Liver (tissue), 8 donors: ENCODE measurements at regions not wholly inside any gene's neighbourhood (a gene's known extent, or its start where the extent isn't known, plus 50 kb on each side); places are given as distances from the start of the nearest gene placed in this dataset.

ENCODE experiments used
- DNase-seq: peaks from one replicate; pipeline ENCODE4 v3.0.0-alpha.2; 2017; ENCODE audit warnings: low spot score
- H3K27ac ChIP-seq, 2 donors: one replicate each; pipeline ENCODE4 v1.7.0; 2013; ENCODE audit warnings: inconsistent platforms in 2 of 2, low read length in 2 of 2, control low read depth in 1 of 2, low read depth in 1 of 2, mild to moderate bottlenecking in 1 of 2
- H3K27me3 ChIP-seq, 4 donors: one replicate each; pipeline versions ENCODE4 v1.6.1 to v1.7.0; 2013; ENCODE audit warnings: low read length in 3 of 4, inconsistent platforms in 1 of 4, mild to moderate bottlenecking in 1 of 4, moderate library complexity in 1 of 4; ENCODE audit not compliant: control insufficient read depth in 4 of 4, insufficient read depth in 4 of 4
- H3K36me3 ChIP-seq, 4 donors: one replicate each; pipeline versions ENCODE4 v1.6.1 to v1.7.0; 2013; ENCODE audit warnings: low read length in 3 of 4, mild to moderate bottlenecking in 3 of 4, low read depth in 1 of 4, moderate library complexity in 1 of 4; ENCODE audit not compliant: control insufficient read depth in 4 of 4, insufficient read depth in 3 of 4
- H3K4me1 ChIP-seq, 4 donors: one replicate each; pipeline versions ENCODE4 v1.6.1 to v1.7.0; 2013; ENCODE audit warnings: low read length in 3 of 4, mild to moderate bottlenecking in 3 of 4, moderate library complexity in 1 of 4; ENCODE audit not compliant: control insufficient read depth in 4 of 4, insufficient read depth in 4 of 4
- H3K4me3 ChIP-seq, 3 donors: one replicate each; pipeline versions ENCODE4 v1.6.1 to v1.7.0; 2013; ENCODE audit warnings: low read length in 3 of 3, control low read depth in 1 of 3, low read depth in 1 of 3, mild to moderate bottlenecking in 1 of 3
- H3K9ac ChIP-seq, 2 donors: one replicate each; pipeline ENCODE4 v1.7.0; 2013; ENCODE audit warnings: low read length in 2 of 2, mild to moderate bottlenecking in 2 of 2, moderate library complexity in 2 of 2, control low read depth in 1 of 2, low read depth in 1 of 2
- H3K9me3 ChIP-seq, 4 donors: one replicate each; pipeline versions ENCODE4 v1.6.1 to v1.7.0; 2013; ENCODE audit warnings: low read length in 3 of 4; ENCODE audit not compliant: control insufficient read depth in 4 of 4
- FOXA1 ChIP-seq: IDR thresholded peaks from 2 replicates; pipeline ENCODE4 v1.6.1; 2016; ENCODE audit warnings: antibody characterized with exemption
- FOXA2 ChIP-seq: IDR thresholded peaks from 2 replicates; pipeline ENCODE4 v1.6.1; 2016; ENCODE audit warnings: antibody characterized with exemption
- GABPA ChIP-seq, 2 donors: IDR thresholded peaks in 1 of 2; conservative IDR thresholded peaks in 1 of 2; 2 replicates each; pipeline ENCODE4 v1.6.1; 2016; ENCODE audit warnings: antibody characterized with exemption in 2 of 2, mild to moderate bottlenecking in 1 of 2, moderate library complexity in 1 of 2
- HNF4A ChIP-seq, 2 donors: conservative IDR thresholded peaks; 2 replicates each; pipeline ENCODE4 v1.6.1; 2016; ENCODE audit warnings: antibody characterized with exemption in 2 of 2, mild to moderate bottlenecking in 2 of 2
- JUND ChIP-seq, 2 donors: IDR thresholded peaks; 2 replicates each; pipeline ENCODE4 v1.6.1; 2016; ENCODE audit warnings: antibody characterized with exemption in 2 of 2
- NR2F2 ChIP-seq: IDR thresholded peaks from 2 replicates; pipeline ENCODE4 v1.6.1; 2016; ENCODE audit warnings: antibody characterized with exemption
- RXRA ChIP-seq, 2 donors: IDR thresholded peaks; 2 replicates each; pipeline ENCODE4 v1.6.1; 2017 to 2018; ENCODE audit warnings: antibody characterized with exemption in 2 of 2, mild to moderate bottlenecking in 1 of 2
- SP1 ChIP-seq: IDR thresholded peaks from 2 replicates; pipeline ENCODE4 v1.6.1; 2018; ENCODE audit warnings: antibody characterized with exemption, mild to moderate bottlenecking
- TAF1 ChIP-seq: conservative IDR thresholded peaks from 2 replicates; pipeline ENCODE4 v1.6.1; 2016; ENCODE audit warnings: antibody characterized with exemption, mild to moderate bottlenecking
- YY1 ChIP-seq: IDR thresholded peaks from 2 replicates; pipeline ENCODE4 v1.6.1; 2016; ENCODE audit warnings: antibody characterized with exemption, mild to moderate bottlenecking
- WGBS: extraction: QIAGEN DNeasy Blood & Tissue Kit; methylation state at CpG from one replicate; pipeline ENCODE4 v1.1.7; 2013; 5-methylcytosine and 5-hydroxymethylcytosine counted together
- TF ChIP-seq, protein P1 (sequence below): fragments of 150-350 bp; IDR thresholded peaks from 2 replicates; pipeline ENCODE4 v1.5.1; 2017; ENCODE audit warnings: improper control_type of control experiment, low read depth, low read length; ENCODE audit not compliant: missing input control
- TF ChIP-seq, protein P2 (sequence below): IDR thresholded peaks from 2 replicates; pipeline ENCODE4 v1.6.1; 2016; ENCODE audit warnings: antibody characterized with exemption, mild to moderate bottlenecking
- TF ChIP-seq, protein P3 (sequence below): IDR thresholded peaks from 2 replicates; pipeline ENCODE4 v1.6.1; 2016; ENCODE audit warnings: antibody characterized with exemption
- donor health status: healthy.
- donor health status: healthy.
- donor health status: healthy.
- donor health status: healthy.
- donor health status: healthy.

DNA sequence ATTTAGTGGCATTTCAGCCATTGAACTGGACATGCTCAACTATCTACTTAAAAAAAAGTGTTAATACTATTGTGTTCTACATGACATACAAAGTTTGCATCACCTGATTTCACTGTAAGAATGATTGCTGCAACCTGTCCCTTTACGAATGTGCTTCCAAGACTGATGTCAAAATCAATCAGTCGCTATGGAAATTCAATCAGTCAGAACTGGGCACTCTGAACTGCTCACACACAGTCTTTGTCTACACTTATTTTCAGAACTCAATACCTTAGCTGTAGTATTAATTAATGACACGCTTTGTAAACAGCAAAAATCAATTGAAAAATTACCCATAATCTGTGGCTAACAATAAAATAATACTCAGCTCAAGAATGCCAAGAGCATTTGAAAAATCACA, 70.3 kb upstream of the KLHL29 start:
- no peak for DNase-seq
- Histone ChIP-seq H3K4me1 (no peaks in the 10 kb centered on the region), H3K36me3 (no peaks in the 10 kb centered on the region), H3K27me3 (no peaks in the 10 kb centered on the region), H3K4me3 (no peak overlapping the region), H3K27ac (no peak overlapping the region), H3K9me3 (no peaks in the 10 kb centered on the region), H3K9ac (no peak overlapping the region)
- 64% methylated on average over 3 of the region's 3 CpGs for WGBS
- TF ChIP-seq FOXA2 (no peak), NR2F2 (no peak), FOXA1 (no peak), GABPA (IDR thresholded peaks at IDR 0.05 in 1 of 2, conservative IDR thresholded peaks at IDR 0.05 in 1 of 2) (no peak), HNF4A (conservative IDR thresholded peaks at IDR 0.05) (no peak), SP1 (no peak), JUND (IDR thresholded peaks at IDR 0.05) (no peak), RXRA (IDR thresholded peaks at IDR 0.05) (no peak)
- TF ChIP-seq, protein P1, sequence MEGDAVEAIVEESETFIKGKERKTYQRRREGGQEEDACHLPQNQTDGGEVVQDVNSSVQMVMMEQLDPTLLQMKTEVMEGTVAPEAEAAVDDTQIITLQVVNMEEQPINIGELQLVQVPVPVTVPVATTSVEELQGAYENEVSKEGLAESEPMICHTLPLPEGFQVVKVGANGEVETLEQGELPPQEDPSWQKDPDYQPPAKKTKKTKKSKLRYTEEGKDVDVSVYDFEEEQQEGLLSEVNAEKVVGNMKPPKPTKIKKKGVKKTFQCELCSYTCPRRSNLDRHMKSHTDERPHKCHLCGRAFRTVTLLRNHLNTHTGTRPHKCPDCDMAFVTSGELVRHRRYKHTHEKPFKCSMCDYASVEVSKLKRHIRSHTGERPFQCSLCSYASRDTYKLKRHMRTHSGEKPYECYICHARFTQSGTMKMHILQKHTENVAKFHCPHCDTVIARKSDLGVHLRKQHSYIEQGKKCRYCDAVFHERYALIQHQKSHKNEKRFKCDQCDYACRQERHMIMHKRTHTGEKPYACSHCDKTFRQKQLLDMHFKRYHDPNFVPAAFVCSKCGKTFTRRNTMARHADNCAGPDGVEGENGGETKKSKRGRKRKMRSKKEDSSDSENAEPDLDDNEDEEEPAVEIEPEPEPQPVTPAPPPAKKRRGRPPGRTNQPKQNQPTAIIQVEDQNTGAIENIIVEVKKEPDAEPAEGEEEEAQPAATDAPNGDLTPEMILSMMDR, result no peak
- TF ChIP-seq, protein P2, sequence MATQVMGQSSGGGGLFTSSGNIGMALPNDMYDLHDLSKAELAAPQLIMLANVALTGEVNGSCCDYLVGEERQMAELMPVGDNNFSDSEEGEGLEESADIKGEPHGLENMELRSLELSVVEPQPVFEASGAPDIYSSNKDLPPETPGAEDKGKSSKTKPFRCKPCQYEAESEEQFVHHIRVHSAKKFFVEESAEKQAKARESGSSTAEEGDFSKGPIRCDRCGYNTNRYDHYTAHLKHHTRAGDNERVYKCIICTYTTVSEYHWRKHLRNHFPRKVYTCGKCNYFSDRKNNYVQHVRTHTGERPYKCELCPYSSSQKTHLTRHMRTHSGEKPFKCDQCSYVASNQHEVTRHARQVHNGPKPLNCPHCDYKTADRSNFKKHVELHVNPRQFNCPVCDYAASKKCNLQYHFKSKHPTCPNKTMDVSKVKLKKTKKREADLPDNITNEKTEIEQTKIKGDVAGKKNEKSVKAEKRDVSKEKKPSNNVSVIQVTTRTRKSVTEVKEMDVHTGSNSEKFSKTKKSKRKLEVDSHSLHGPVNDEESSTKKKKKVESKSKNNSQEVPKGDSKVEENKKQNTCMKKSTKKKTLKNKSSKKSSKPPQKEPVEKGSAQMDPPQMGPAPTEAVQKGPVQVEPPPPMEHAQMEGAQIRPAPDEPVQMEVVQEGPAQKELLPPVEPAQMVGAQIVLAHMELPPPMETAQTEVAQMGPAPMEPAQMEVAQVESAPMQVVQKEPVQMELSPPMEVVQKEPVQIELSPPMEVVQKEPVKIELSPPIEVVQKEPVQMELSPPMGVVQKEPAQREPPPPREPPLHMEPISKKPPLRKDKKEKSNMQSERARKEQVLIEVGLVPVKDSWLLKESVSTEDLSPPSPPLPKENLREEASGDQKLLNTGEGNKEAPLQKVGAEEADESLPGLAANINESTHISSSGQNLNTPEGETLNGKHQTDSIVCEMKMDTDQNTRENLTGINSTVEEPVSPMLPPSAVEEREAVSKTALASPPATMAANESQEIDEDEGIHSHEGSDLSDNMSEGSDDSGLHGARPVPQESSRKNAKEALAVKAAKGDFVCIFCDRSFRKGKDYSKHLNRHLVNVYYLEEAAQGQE, result no peak
- TF ChIP-seq, protein P3, sequence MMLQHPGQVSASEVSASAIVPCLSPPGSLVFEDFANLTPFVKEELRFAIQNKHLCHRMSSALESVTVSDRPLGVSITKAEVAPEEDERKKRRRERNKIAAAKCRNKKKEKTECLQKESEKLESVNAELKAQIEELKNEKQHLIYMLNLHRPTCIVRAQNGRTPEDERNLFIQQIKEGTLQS, result no peak

DNA sequence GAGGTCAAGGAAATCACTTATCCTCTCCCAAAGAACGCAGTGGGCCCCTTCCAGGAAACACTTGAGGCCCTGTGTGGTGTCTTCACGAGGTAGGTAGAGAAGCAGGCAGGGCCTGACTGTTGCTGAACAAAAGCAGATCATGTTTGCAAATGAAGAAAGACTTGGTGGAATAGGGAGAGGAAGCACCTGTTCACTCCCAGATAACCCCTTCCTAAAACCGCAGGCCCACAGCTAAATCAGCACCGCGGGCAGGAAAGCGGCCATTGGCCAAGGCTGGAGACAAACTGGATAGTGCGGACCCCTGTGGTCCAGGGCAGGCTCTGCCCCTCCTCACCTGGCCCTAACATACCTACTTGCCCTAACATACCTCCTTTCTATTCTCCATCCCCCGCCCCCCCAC, 64.9 kb upstream of the KLHL29 start:
- Histone ChIP-seq H3K9me3 (no peaks in the 10 kb centered on the region), H3K9ac (no peak overlapping the region), H3K27me3 (no peaks in the 10 kb centered on the region), H3K27ac (no peak overlapping the region), H3K4me1 (no peaks in the 10 kb centered on the region), H3K36me3 (no peaks in the 10 kb centered on the region), H3K4me3 (no peak overlapping the region)
- TF ChIP-seq SP1 (no peak), JUND (IDR thresholded peaks at IDR 0.05) (no peak), NR2F2 (no peak), YY1 (no peak), TAF1 (no peak)
- TF ChIP-seq, protein P3, result no peak
- DNase-seq, result no peak
- 74% methylated on average over 8 of the region's 8 CpGs for WGBS

DNA sequence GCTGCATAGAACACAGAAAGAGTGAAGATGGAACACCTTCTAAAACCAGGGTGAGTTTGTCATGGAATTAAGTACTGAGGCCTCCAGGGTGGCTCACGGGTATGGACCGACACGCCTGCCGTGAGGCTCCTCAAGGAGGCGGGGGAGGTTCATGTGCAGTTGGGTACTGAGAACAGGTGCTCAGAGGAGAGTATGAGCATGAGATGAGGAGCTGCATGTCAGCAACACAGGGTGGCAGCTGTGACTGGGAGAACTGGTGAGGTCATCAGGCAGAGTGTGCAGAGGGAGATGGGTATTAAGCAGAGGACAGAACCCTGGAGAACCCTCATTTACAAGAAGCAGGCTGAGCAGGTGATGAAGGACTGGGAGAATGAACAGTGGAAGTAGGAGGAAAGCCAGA, 63.2 kb upstream of the KLHL29 start:
- no peak for DNase-seq
- no peaks in the 10 kb centered on the region for H3K9me3 ChIP-seq
- H3K27ac ChIP-seq, result no peak overlapping the region
- no peak overlapping the region for H3K9ac ChIP-seq
- H3K4me1 ChIP-seq, result no peaks in the 10 kb centered on the region
- no peaks in the 10 kb centered on the region for H3K36me3 ChIP-seq
- no peaks in the 10 kb centered on the region for H3K27me3 ChIP-seq
- 97% methylated on average over 5 of the region's 5 CpGs for WGBS
- no peak overlapping the region for H3K4me3 ChIP-seq
- TF ChIP-seq FOXA2 (no peak), RXRA (IDR thresholded peaks at IDR 0.05) (no peak), NR2F2 (no peak)
